ENCODE measurements at regions not wholly inside any gene's neighbourhood (a gene's known extent, or its start where the extent isn't known, plus 50 kb on each side); places are given as distances from the start of the nearest gene placed in this dataset.

DNA sequence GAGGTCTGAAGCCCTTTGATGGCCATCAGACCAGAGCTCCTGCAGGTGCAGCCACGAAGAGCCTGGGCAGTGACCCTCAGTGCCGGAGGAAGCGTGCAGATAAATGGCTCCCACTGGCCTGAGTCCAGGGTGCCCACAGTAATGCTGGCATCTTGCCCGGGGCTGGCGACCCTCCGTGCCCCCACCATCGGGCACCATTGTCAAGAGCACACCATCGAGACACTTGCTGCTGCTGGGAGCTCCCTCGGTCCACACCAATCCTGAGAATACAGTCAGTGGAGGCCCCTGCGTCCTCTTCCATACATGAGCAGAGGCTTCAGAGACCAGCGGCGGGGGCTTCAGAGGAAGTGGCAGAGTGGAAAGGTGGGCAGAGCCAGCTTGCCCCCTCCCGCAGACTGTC lies 1448.3 kb downstream of the BRD1 start:
- Histone ChIP-seq H3K9ac (no peak overlapping the region), H3K4me3 (no peak overlapping the region), H3K9me3 (replicated peaks in 1 of 11) (peaks cover 3 to 17% (median 12%) of the 10 kb centered on the region in 11 experiments; a peak in 20 of 22 replicates), H4K20me1 (no peaks in the 10 kb centered on the region), H3K27ac (no peak overlapping the region), H3K4me1 (peaks cover 0 to 7% (median 0%) of the 10 kb centered on the region in 10 experiments; a peak in 1 of 20 replicates), H3K27me3 (no peaks in the 10 kb centered on the region), H3K36me3 (no peaks in the 10 kb centered on the region), H3K4me2 (0 out of 22 replicates have a peak overlapping the region, but pooled peaks of 1 of the 11 experiments have one; percentile 3)
- TF ChIP-seq Cebpa-rat (IDR thresholded peaks at IDR 0.05), result no peak

DNA sequence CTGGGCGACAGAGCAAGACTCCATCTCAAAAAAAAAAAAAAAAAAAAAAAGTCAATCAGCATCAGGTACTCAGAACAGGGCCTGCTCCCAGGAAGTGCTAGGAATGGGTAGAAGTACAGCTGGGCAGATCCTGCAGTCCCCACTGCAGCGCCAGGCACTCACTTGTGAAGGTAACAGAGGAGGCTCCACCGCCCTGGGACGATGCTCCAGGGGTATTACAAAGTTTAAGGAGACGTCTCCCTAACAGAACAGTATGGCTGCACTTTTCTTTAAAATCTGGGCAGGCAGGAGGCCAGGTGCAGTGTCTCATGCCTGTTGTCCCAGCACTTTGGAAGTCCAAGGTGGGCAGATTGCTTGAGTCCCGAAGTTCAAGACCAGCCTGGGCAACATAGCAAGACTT lies 1449.0 kb downstream of the BRD1 start:
- Histone ChIP-seq H3K4me3 (no peak overlapping the region), H3K9me3 (replicated peaks in 1 of 11) (peaks cover 0 to 10% (median 6%) of the 10 kb centered on the region in 11 experiments; a peak in 11 of 22 replicates), H3K27me3 (no peaks in the 10 kb centered on the region), H3K9ac (no peak overlapping the region), H3K4me1 (peaks cover 0 to 7% (median 0%) of the 10 kb centered on the region in 10 experiments; a peak in 1 of 20 replicates), H3K4me2 (no peak overlapping the region), H4K20me1 (no peaks in the 10 kb centered on the region), H3K36me3 (no peaks in the 10 kb centered on the region), H3K27ac (no peak overlapping the region)
- no peak for TF ChIP-seq Cebpa-rat (IDR thresholded peaks at IDR 0.05)

DNA sequence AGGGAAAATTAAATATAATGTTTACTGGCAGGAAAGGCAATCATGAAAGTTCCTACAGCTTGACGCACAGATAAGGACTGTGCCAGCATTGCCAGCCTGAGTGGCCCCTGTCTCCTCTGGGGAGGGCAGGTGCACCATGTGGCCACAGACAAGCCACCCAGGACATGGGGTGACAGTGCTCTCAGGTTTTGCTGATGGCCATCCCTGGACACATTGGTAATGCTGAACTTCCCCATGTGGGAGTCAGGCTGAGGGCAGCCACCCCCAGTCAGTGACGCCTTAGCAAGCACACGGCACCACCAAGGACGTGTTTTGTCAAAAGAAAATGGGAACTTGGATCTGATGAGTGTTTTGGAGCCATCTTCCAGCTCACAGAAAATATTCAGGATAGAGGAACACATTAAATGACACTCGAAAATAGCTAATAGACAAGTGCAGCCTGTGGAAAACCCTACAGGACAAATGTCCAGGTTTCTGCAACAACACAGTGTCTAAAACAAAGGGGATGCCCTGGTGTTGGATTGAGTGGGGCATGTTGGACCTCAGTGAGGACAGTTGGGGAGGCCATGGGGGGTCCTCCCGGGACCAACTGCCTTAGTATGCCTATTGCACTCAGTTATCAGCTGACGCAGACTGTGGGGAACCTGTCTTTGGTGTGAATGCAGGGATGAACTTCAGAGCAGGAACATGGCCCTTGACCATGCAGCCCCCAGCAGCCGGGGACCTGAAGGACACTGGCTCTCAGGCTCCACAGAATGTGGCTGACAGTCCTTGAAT lies 1450.5 kb downstream of the BRD1 start:
- Histone ChIP-seq H3K9me3 (replicated peaks in 1 of 11) (peaks cover 0 to 1% (median 0%) of the 10 kb centered on the region in 11 experiments; a peak in 2 of 22 replicates), H3K36me3 (no peaks in the 10 kb centered on the region), H3K4me3 (no peak overlapping the region), H3K27me3 (no peaks in the 10 kb centered on the region), H3K27ac (no peak overlapping the region), H4K20me1 (no peaks in the 10 kb centered on the region), H3K4me2 (no peak overlapping the region), H3K9ac (no peak overlapping the region), H3K4me1 (peaks cover 0 to 7% (median 0%) of the 10 kb centered on the region in 10 experiments; a peak in 1 of 20 replicates)
- TF ChIP-seq Cebpa-rat (IDR thresholded peaks at IDR 0.05), result no peak

DNA sequence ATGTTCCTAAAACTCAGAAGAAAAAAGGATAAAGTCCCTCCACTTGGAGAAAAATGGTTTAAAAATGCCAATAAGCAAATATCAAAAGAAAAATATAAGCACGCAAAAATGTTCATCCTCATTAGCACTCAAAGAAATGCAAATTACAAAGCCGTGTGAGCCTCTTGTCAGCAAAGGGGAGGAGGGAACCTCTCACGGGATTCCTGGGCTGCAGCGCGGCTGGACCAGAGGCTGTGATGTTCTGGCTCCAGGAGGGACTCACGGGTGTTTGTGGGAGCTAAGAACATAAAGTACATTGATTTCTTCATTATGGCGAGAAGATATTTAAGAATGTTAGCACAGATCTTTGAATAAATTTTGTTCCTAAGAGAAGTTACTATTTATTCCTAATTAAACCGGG lies 1451.2 kb downstream of the BRD1 start:
- H3K4me3 ChIP-seq, result no peak overlapping the region
- no peaks in the 10 kb centered on the region for H3K27me3 ChIP-seq
- H3K9ac ChIP-seq, result no peak overlapping the region
- peaks cover 0 to 7% (median 0%) of the 10 kb centered on the region in 10 experiments; a peak in 1 of 20 replicates for H3K4me1 ChIP-seq
- no peak for TF ChIP-seq Cebpa-rat (IDR thresholded peaks at IDR 0.05)
- no peak overlapping the region for H3K4me2 ChIP-seq
- H3K27ac ChIP-seq, result no peak overlapping the region
- no peaks in the 10 kb centered on the region for H3K9me3 ChIP-seq (replicated peaks in 1 of 11)
- no peaks in the 10 kb centered on the region for H3K36me3 ChIP-seq
- H4K20me1 ChIP-seq, result no peaks in the 10 kb centered on the region

DNA sequence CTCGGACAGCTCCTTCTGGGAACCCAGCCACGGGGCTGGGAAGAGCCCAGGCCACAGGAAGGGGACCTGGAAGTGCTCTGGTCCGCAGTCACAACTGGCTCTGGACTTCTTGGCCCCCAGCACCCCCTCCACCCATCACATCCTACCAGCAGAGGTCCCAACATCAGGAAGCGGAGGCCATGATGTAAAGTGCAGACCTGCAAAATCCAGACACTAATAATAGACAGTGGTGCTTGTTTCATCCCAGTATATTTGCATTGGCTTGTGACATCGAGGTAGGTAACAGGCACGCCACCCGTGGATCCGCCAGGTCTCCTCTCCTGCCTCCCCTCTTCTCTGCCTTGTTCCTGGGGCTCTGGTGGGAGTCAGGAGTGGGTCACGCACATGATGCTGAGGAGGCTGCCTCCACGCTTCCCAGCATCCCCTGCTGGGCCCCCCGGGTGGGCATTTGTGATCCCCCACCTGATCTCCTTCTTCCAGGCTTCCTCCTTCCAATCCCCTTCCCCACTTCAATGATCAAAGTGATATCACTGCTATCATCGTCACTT lies 1454.0 kb downstream of the BRD1 start:
- Histone ChIP-seq H3K27ac (no peak overlapping the region), H4K20me1 (no peaks in the 10 kb centered on the region), H3K9ac (no peak overlapping the region), H3K27me3 (no peaks in the 10 kb centered on the region), H3K36me3 (no peaks in the 10 kb centered on the region), H3K4me2 (no peak overlapping the region), H3K4me1 (no peaks in the 10 kb centered on the region), H3K9me3 (replicated peaks in 1 of 11) (no peaks in the 10 kb centered on the region), H3K4me3 (no peak overlapping the region)
- no peak for TF ChIP-seq Cebpa-rat (IDR thresholded peaks at IDR 0.05)

DNA sequence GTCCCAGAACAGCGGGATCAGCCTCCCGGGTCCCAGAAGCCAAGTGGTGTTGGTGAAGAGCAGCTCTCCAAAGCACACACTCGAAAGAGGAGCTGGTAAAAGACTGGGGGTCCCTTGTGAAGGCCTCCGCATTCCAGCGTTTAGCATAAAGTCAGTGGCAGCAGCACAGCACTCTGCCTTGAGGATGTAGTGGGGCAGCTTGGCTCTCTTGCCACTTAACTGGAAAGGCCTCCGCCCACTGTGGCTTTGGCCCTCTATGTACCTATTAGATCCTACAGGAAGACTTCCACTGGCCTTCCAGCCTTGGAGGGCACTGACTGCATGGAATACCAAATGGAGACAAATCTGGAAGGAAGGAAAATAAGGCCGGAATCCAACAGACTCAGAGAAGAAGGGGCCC lies 1455.3 kb downstream of the BRD1 start:
- Histone ChIP-seq H4K20me1 (no peaks in the 10 kb centered on the region; a peak in 1 of 22 replicates), H3K4me2 (no peak overlapping the region), H3K4me1 (no peaks in the 10 kb centered on the region), H3K27me3 (no peaks in the 10 kb centered on the region), H3K9ac (no peak overlapping the region), H3K4me3 (no peak overlapping the region), H3K27ac (no peak overlapping the region), H3K9me3 (replicated peaks in 1 of 11) (no peaks in the 10 kb centered on the region), H3K36me3 (no peaks in the 10 kb centered on the region)
- no peak for TF ChIP-seq Cebpa-rat (IDR thresholded peaks at IDR 0.05)

DNA sequence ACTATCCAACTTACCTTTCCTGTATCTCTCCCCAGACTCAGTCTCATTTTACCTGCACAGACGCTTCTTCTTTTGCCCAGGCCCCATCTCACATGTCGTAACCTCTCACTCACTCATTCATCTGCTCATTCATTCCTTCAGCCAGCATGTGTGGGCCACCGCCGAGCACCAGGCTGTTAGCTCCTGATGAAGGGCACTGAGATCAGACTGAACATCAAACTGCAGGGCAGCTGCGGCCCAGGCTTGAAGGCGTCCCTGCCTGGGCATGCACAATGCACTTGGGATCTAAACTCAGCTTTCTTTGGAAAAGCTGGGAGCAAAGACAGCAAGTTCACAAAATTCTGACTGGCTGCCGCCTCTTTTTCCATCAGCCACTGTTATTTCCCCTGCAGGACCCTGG lies 1456.3 kb downstream of the BRD1 start:
- no peaks in the 10 kb centered on the region; a peak in 1 of 22 replicates for H4K20me1 ChIP-seq
- no peaks in the 10 kb centered on the region for H3K4me1 ChIP-seq
- TF ChIP-seq Cebpa-rat (IDR thresholded peaks at IDR 0.05), result no peak
- no peak overlapping the region for H3K9ac ChIP-seq
- no peak overlapping the region for H3K4me3 ChIP-seq
- no peaks in the 10 kb centered on the region for H3K36me3 ChIP-seq
- H3K27me3 ChIP-seq, result no peaks in the 10 kb centered on the region
- H3K4me2 ChIP-seq, result no peak overlapping the region
- H3K9me3 ChIP-seq (replicated peaks in 1 of 11), result no peaks in the 10 kb centered on the region
- no peak overlapping the region for H3K27ac ChIP-seq

DNA sequence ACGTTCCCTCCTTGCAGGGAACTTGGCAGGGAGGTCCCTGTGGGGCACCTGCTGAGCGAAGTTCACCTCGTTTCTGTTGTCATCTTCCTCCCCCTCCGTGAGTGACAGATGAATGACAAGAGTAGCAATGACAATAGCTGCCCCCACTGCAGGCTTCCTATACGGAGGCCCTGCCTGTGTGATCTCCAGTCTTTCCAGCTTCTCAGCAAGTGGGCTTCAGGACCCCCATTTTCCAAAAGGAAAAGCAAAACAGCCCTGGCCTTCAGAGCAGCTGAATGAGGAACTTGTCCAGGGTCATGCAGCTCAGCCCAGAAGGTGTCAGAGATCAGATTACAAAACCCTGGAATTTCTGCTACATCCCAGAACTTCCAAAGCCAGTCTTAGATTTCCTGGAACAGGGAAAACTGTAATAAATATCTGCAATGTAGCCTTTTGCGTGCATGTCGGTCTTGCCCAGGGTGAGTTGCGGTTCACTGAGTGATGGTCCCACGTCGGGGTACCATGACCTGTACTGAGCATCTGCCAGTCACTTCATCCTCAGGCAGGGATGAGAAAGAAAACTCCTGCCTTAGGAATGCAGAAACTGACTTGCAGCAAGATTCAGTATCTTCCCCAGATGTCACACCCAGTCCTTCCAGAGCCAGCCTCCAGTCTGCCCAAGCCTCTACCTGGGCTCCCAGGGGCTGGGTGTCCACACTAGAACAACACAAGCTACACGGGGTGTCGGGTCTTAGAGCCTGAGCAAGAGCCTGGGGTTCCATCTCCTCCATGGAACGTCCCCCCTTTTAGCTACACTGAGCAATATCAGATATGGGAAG lies 1457.0 kb downstream of the BRD1 start:
- TF ChIP-seq Cebpa-rat (IDR thresholded peaks at IDR 0.05), result no peak
- Histone ChIP-seq H3K27ac (no peak overlapping the region), H3K9ac (no peak overlapping the region), H3K36me3 (no peaks in the 10 kb centered on the region), H3K4me2 (no peak overlapping the region), H4K20me1 (no peaks in the 10 kb centered on the region; a peak in 1 of 22 replicates), H3K4me3 (no peak overlapping the region), H3K9me3 (replicated peaks in 1 of 11) (no peaks in the 10 kb centered on the region), H3K27me3 (no peaks in the 10 kb centered on the region), H3K4me1 (no peaks in the 10 kb centered on the region)

DNA sequence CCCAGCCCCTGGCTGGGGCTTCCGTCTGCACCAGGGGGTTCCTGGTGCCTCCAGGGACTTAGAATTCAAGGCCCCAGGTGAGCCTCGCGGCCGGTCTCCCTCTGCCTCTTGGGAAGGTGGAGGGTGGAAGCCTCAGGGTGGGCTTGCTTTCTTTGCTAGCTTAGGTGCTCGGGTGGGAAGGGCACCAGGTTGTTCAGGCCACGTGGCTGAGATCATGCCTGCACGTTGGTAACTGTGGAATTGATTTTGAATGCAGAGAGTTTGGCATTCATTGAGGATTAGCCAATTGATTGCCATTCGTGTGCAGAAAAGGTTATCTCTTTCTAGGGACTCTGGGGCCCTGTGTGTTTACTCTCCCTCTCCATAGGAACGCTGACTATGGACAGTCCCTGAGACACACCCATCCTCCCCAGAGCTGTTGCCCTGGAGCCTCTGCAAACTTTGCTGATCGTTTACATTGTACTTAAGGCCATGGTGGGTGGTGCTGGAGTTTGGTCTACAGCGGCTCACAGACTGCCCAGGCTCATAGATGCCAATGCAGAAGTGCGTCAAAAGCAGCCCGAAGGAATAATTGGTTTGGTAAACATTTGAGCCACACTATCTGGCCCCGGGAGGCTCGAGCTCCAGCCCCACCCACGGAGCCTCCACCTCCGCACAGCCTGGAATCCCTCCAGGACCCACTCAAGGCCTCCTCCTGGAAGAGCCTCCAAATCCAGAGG lies 1457.7 kb downstream of the BRD1 start:
- TF ChIP-seq Cebpa-rat (IDR thresholded peaks at IDR 0.05), result no peak
- Histone ChIP-seq H3K9ac (no peak overlapping the region), H3K4me1 (no peaks in the 10 kb centered on the region), H3K9me3 (replicated peaks in 1 of 11) (no peaks in the 10 kb centered on the region), H3K36me3 (no peaks in the 10 kb centered on the region), H4K20me1 (no peaks in the 10 kb centered on the region; a peak in 1 of 22 replicates), H3K4me2 (no peak overlapping the region), H3K4me3 (no peak overlapping the region), H3K27me3 (no peaks in the 10 kb centered on the region), H3K27ac (no peak overlapping the region)
